Astrocyte (in vitro differentiated cells and primary cell): ENCODE measurements at regions not wholly inside any gene's neighbourhood (a gene's known extent, or its start where the extent isn't known, plus 50 kb on each side); places are given as distances from the start of the nearest gene placed in this dataset.

Experiments used
- CTCF ChIP-seq: IDR thresholded peaks from 2 replicates; pipeline ENCODE4 v1.5.1; 2011; ENCODE audit warnings: low read depth, mild to moderate bottlenecking, inconsistent platforms, low read length, moderate library complexity; ENCODE audit not compliant: insufficient read depth
- EZH2 ChIP-seq: IDR thresholded peaks from 2 replicates; pipeline ENCODE4 v1.6.1; 2012; ENCODE audit warnings: mild to moderate bottlenecking, low read length, inconsistent platforms; ENCODE audit not compliant: insufficient read depth

GRCh38 chr2:134097740-134098139, 156.1 kb upstream of the MGAT5 start:
- TF ChIP-seq EZH2 (no peak), CTCF (no peak)
